Right lobe of liver (tissue), 6 donors: ENCODE measurements at regions not wholly inside any gene's neighbourhood (a gene's known extent, or its start where the extent isn't known, plus 50 kb on each side); places are given as distances from the start of the nearest gene placed in this dataset.

Experiments used
- ATAC-seq, 4 donors: fragments of 200-7000 bp; cut with Tn5 transposase; one replicate each; pipeline ENCODE4 v1.9.1; 2020; ENCODE audit warnings: mild to moderate bottlenecking in 4 of 4, moderate library complexity in 4 of 4
- DNase-seq, 3 donors: peaks; one replicate each; pipeline ENCODE4 v3.0.0-alpha.2; 2020
- H3K27ac ChIP-seq, 3 donors: fragments of 200-600 bp; one replicate each; pipeline ENCODE4 v1.8.0; 2022
- H3K27me3 ChIP-seq, 2 donors: fragments of 200-600 bp; one replicate each; pipeline ENCODE4 v1.8.0; 2022
- H3K36me3 ChIP-seq, 4 donors: fragments of 200-600 bp; sonication (generic) in 1 of 4; one replicate each; pipeline versions ENCODE4 v1.5.1 to v1.8.0; 2017 to 2022; ENCODE audit warnings: control low read depth in 1 of 4
- H3K4me1 ChIP-seq, 4 donors: fragments of 200-600 bp; sonication (generic) in 1 of 4; one replicate each; pipeline versions ENCODE4 v1.5.1 to v1.8.0; 2017 to 2022; ENCODE audit warnings: control low read depth in 1 of 4
- H3K4me3 ChIP-seq, 3 donors: fragments of 200-600 bp; one replicate each; pipeline ENCODE4 v1.8.0; 2022
- H3K9me3 ChIP-seq, 4 donors: fragments of 200-600 bp; sonication (generic) in 1 of 4; one replicate each; pipeline versions ENCODE4 v1.5.1 to v1.8.0; 2017 to 2022; ENCODE audit warnings: control low read depth in 1 of 4
- POLR2A ChIP-seq: fragments of 450-650 bp; IDR thresholded peaks from one replicate; pipeline ENCODE4 v1.6.1; 2017; ENCODE audit warnings: antibody characterized with exemption, mild to moderate bottlenecking
- WGBS: methylation state at CpG from one replicate; pipeline ENCODE4 v1.1.6; 2018; ENCODE audit warnings: low coverage, low lambda C conversion rate; ENCODE audit not compliant: insufficient coverage; ENCODE audit errors: missing lambda C conversion rate; 5-methylcytosine and 5-hydroxymethylcytosine counted together
- intact Hi-C, 2 donors: fragments of 100-400 bp; cut with DNase I; formaldehyde crosslinking; loops; one replicate each; pipeline versions ENCODE4 v1.11.2 to v1.14.1; 2022
- TF ChIP-seq, protein P1 (sequence below), 4 donors: fragments of 200-600 bp in 3 of 4; fragments of 450-650 bp in 1 of 4; IDR thresholded peaks; one replicate each; pipeline versions ENCODE4 v1.5.1 to v1.8.0; 2016 to 2022; ENCODE audit warnings: antibody characterized with exemption in 4 of 4, mild to moderate bottlenecking in 2 of 4
- donor health status: DM: no; HTN: yes; CAD: no.
- donor health status: DM: no; HTN: no; CAD: no.
- donor health status: DM: no; HTN: no; CAD: no.
- donor health status: DM: no; HTN: yes; CAD: no.
- donor health status: DM: no; HTN: yes; CAD: no.

DNA sequence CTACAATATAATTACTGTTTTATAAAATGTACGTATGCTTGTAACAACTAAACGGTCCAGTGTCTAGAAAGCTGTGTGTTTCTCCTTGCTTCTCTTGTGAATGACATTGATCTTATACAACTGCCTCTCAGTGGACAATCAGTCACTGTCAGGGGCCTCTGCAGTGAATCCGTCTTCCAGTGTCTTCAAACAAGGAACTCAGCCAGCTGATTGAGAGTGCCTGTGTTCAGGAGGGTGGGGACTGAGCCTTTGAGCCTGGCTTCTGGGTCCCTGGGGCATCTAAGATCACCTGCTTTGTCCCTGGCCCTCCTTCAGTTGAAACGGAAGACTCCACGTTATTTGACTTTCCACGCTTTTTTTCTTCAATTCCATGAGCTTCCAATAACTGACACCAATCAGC lies 133.1 kb upstream of the SFSWAP start:
- H3K4me1 ChIP-seq: no peaks in the 10 kb centered on the region
- no peak for TF ChIP-seq POLR2A
- TF ChIP-seq, protein P1, sequence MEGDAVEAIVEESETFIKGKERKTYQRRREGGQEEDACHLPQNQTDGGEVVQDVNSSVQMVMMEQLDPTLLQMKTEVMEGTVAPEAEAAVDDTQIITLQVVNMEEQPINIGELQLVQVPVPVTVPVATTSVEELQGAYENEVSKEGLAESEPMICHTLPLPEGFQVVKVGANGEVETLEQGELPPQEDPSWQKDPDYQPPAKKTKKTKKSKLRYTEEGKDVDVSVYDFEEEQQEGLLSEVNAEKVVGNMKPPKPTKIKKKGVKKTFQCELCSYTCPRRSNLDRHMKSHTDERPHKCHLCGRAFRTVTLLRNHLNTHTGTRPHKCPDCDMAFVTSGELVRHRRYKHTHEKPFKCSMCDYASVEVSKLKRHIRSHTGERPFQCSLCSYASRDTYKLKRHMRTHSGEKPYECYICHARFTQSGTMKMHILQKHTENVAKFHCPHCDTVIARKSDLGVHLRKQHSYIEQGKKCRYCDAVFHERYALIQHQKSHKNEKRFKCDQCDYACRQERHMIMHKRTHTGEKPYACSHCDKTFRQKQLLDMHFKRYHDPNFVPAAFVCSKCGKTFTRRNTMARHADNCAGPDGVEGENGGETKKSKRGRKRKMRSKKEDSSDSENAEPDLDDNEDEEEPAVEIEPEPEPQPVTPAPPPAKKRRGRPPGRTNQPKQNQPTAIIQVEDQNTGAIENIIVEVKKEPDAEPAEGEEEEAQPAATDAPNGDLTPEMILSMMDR (IDR thresholded peaks at IDR 0.05): no peak
- no peaks in the 10 kb centered on the region for H3K9me3 ChIP-seq
- 44% methylated on average over 5 of the region's 6 CpGs for WGBS
- no peaks in the 10 kb centered on the region for H3K36me3 ChIP-seq
- no peaks in the 10 kb centered on the region for H3K27me3 ChIP-seq
- no peak overlapping the region for H3K4me3 ChIP-seq
- H3K27ac ChIP-seq: no peak overlapping the region
- DNase-seq (no peak), ATAC-seq (no peak)
- intact Hi-C loops: no loop called here

DNA sequence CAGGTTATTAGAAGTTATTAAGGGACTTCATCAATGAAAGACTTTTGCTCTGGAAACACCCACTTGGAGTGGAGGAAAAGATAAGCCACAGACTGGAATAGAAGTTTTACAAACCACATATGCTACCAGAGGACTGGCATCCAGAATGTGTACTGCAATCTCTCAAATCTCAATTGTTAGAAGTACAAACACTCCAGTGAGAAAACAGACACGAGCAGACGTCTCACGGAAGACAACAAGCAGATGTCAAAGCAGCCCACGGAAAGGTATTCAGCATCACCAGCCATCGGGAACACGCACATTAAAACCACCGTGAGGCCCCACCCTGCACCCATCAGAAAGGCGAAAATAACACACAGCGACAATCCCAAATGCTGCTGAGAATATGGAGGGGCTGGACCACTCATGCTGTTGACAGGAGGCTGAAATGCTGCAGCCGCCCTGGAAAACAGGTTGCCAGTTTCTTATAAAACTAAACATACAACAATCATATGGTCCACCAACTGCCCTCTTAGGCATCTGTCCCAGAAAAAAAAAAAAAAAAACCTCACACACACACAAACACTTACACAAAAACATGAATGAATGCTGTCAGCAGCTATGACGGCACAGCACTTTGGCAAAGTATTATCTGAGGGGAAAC lies 131.9 kb upstream of the SFSWAP start:
- Histone ChIP-seq H3K9me3 (no peaks in the 10 kb centered on the region), H3K27ac (no peak overlapping the region), H3K27me3 (no peaks in the 10 kb centered on the region), H3K36me3 (no peaks in the 10 kb centered on the region), H3K4me1 (no peaks in the 10 kb centered on the region), H3K4me3 (no peak overlapping the region)
- no peak for TF ChIP-seq POLR2A
- TF ChIP-seq, protein P1 (IDR thresholded peaks at IDR 0.05): no peak
- intact Hi-C loops: no loop called here
- WGBS: 43% methylated on average over 5 of the region's 11 CpGs
- no peak for ATAC-seq
- DNase-seq: no peak

DNA sequence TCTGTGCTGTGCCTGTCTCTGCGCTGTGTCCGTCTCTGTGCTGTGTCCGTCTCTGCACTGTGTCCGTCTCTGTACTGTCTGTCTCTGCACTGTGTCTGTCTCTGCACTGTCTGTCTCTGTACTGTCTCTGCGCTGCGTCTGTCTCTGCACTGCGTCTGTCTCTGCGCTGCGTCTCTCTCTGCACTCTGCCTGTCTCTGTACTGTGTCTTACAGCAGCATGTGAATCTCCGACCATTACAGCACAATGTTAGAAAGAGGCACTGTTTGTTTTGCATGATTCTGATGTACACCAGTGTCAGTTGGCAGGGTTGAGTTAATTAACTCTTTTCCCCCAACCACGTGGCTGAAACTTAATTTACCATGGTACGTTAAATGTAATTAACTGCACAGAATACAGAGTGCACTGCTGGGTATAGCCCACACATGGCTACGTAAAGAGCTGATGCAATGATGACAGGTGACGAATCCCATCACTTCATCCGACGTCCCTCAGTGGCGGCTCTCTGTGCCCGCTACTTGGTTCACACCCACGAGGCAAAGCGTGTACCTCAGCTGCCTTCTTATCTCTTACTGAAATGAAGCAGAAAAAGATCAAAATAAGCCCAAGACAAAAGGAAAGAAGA lies 127.7 kb upstream of the SFSWAP start:
- no peak for ATAC-seq
- WGBS: 48% methylated on average over 19 of the region's 20 CpGs

DNA sequence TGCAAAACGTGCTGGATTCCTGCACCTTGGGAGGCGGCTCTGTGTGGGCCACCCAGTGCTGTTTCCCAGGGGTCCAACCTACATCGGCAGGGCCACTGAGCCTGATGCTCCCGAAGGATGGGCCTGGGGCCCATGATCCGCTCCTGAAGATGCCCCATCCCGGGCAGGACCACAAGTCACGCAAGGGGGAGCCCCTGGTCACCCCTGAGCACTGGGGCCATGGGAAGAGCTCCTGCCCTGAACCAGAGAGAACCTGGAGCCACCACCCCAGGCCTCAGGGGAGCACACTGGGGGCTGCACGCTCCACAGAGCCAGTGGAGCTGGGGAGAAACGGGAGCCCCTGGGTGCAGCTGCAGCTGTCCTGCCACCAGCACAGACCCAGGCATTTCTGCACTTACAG lies 124.6 kb upstream of the SFSWAP start:
- no peaks in the 10 kb centered on the region for H3K36me3 ChIP-seq
- intact Hi-C loops: no loop called here
- H3K4me1 ChIP-seq: no peaks in the 10 kb centered on the region
- no peaks in the 10 kb centered on the region for H3K9me3 ChIP-seq
- H3K27ac ChIP-seq: no peak overlapping the region
- WGBS: no CpG with 5 or more reads among the region's 9 CpGs
- TF ChIP-seq, protein P1 (IDR thresholded peaks at IDR 0.05): no peak
- TF ChIP-seq POLR2A: no peak
- ATAC-seq (peak in 1 of 4 donors; percentile 17), DNase-seq (no peak)
- H3K27me3 ChIP-seq: no peaks in the 10 kb centered on the region
- H3K4me3 ChIP-seq: no peak overlapping the region

More for the DNA sequence above, 127.7 kb upstream of the SFSWAP start:
- Histone ChIP-seq H3K9me3 (no peaks in the 10 kb centered on the region), H3K36me3 (no peaks in the 10 kb centered on the region), H3K4me1 (no peaks in the 10 kb centered on the region), H3K27me3 (no peaks in the 10 kb centered on the region), H3K4me3 (no peak overlapping the region), H3K27ac (no peak overlapping the region)
- TF ChIP-seq, protein P1 (IDR thresholded peaks at IDR 0.05): no peak
- no peak for DNase-seq
- intact Hi-C loops: no loop called here
